HG03571 (cell line): ENCODE measurements at regions not wholly inside any gene's neighbourhood (a gene's known extent, or its start where the extent isn't known, plus 50 kb on each side); places are given as distances from the start of the nearest gene placed in this dataset.
"Not testable (repeated sequence)": the region's sequence is repeated elsewhere in the genome, so short reads cannot be mapped to it uniquely, and the experiment has no call there.

Experiments used
- ATAC-seq: cut with Tn5 transposase; IDR thresholded peaks from one replicate; pipeline ENCODE4 v1.9.1; 2021; ENCODE audit not compliant: unreplicated experiment

- no peak for ATAC-seq
These were observed 516.7 kb downstream of the KCNT2 start for GRCh38 chr1:196091397-196092135.

- ATAC-seq = no peak
These were observed 518.0 kb downstream of the KCNT2 start for GRCh38 chr1:196090226-196090625.

- no peak for ATAC-seq
These were observed 519.7 kb downstream of the KCNT2 start for GRCh38 chr1:196088541-196088940.

GRCh38 chr1:196078691-196079090 lies 529.5 kb downstream of the KCNT2 start:
- ATAC-seq = no peak

- no peak for ATAC-seq
These were observed 532.6 kb downstream of the KCNT2 start for GRCh38 chr1:196075621-196076020.

- ATAC-seq = no peak
These were observed 534.1 kb downstream of the KCNT2 start for GRCh38 chr1:196074182-196074581.

GRCh38 chr1:196071447-196071846 lies 536.8 kb downstream of the KCNT2 start:
- ATAC-seq = no peak

GRCh38 chr1:196070940-196071339 lies 537.3 kb downstream of the KCNT2 start:
- no peak for ATAC-seq

- ATAC-seq = no peak
These were observed 544.3 kb downstream of the KCNT2 start for GRCh38 chr1:196063952-196064351.

GRCh38 chr1:196063294-196063693 lies 544.9 kb downstream of the KCNT2 start:
- no peak for ATAC-seq

- ATAC-seq = no peak
These were observed 547.7 kb downstream of the KCNT2 start for GRCh38 chr1:196060539-196060938.

- ATAC-seq = no peak
These were observed 549.0 kb downstream of the KCNT2 start for GRCh38 chr1:196059210-196059609.

GRCh38 chr1:196056966-196057365 lies 551.3 kb downstream of the KCNT2 start:
- ATAC-seq = no peak

GRCh38 chr1:196049407-196049806 lies 558.8 kb downstream of the KCNT2 start:
- no peak for ATAC-seq

GRCh38 chr1:196043268-196043667 lies 565.0 kb downstream of the KCNT2 start:
- ATAC-seq = no peak

- ATAC-seq = no peak
These were observed 574.0 kb downstream of the KCNT2 start for GRCh38 chr1:196034080-196034706.

- ATAC-seq = not testable (repeated sequence)
These were observed 576.9 kb downstream of the KCNT2 start for GRCh38 chr1:196031387-196031786.

- no peak for ATAC-seq
These were observed 577.8 kb downstream of the KCNT2 start for GRCh38 chr1:196030455-196030854.

- ATAC-seq = no peak
These were observed 578.8 kb downstream of the KCNT2 start for GRCh38 chr1:196029410-196029809.

- no peak for ATAC-seq
These were observed 581.1 kb downstream of the KCNT2 start for GRCh38 chr1:196027127-196027526.

GRCh38 chr1:196021174-196021573 lies 587.1 kb downstream of the KCNT2 start:
- not testable (repeated sequence) for ATAC-seq

- no peak for ATAC-seq
These were observed 598.9 kb downstream of the KCNT2 start for GRCh38 chr1:196009362-196009761.

- ATAC-seq = no peak
These were observed 600.5 kb downstream of the KCNT2 start for GRCh38 chr1:196007763-196008162.
